Activated T-helper 17 cell treated with anti-CD3 and anti-CD28 coated beads, Interleukin-2, amount 50 U/mL, for 72 hours (primary cell): ENCODE measurements at regions not wholly inside any gene's neighbourhood (a gene's known extent, or its start where the extent isn't known, plus 50 kb on each side); places are given as distances from the start of the nearest gene placed in this dataset.
"Not testable (repeated sequence)": the region's sequence is repeated elsewhere in the genome, so short reads cannot be mapped to it uniquely, and the experiment has no call there.

Experiments
- ATAC-seq: fragments of 150-1000 bp; cut with Tn5 transposase; replicated peaks from 2 replicates; pipeline ENCODE4 v1.10.0; 2021; ENCODE audit warnings: mild to moderate bottlenecking, moderate library complexity
- H3K27ac Mint-ChIP-seq: one replicate; pipeline ENCODE4 v1.8.0; 2022; ENCODE audit warnings: mixed read lengths
- H3K27me3 Mint-ChIP-seq: one replicate; pipeline ENCODE4 v1.8.0; 2022; ENCODE audit warnings: mixed read lengths
- H3K36me3 Mint-ChIP-seq: one replicate; pipeline ENCODE4 v1.8.0; 2022; ENCODE audit warnings: low read depth, mild to moderate bottlenecking, mixed read lengths
- H3K4me1 Mint-ChIP-seq: one replicate; pipeline ENCODE4 v1.8.0; 2022; ENCODE audit warnings: mixed read lengths
- H3K4me3 Mint-ChIP-seq: one replicate; pipeline ENCODE4 v1.8.0; 2022; ENCODE audit warnings: mild to moderate bottlenecking, mixed read lengths
- H3K9me3 Mint-ChIP-seq: one replicate; pipeline ENCODE4 v1.8.0; 2022; ENCODE audit warnings: mixed read lengths

DNA sequence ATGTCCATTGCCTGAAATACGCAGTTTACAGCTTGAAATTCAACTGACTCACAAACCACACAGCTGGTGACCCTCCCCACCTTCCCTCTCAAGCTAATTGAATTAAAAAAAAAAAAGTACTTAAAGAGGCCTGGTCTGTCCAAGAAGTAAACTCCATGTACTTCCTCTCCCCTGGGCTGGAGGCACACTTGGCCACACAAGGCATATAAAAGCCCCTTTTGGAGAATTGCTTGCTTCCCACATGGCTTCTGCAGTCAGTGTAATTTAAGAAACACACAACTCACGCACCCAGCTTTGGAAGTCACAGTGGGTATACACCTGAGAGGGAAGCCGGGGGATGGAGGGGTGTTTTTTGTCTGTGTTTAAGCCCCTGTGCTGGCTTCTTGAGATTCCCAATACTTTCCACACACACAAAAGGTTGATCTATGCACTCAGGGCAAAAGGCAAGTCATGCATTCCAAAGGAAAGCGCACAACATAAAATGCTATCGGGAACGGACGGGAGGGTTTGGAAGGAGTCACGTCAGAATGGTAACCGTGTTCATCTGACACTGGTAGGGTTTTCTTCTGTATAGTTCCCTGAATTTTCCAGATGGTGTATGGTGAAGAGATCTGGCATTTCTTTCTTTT lies 106.6 kb upstream of the ALDH1A3 start:
- peaks cover 1% of the 10 kb centered on the region for H3K27me3 Mint-ChIP-seq
- no peak for ATAC-seq
- no peak overlapping the region for H3K4me3 Mint-ChIP-seq
- H3K36me3 Mint-ChIP-seq = no peaks in the 10 kb centered on the region
- no peaks in the 10 kb centered on the region for H3K4me1 Mint-ChIP-seq
- H3K27ac Mint-ChIP-seq = no peak overlapping the region
- H3K9me3 Mint-ChIP-seq = no peaks in the 10 kb centered on the region

DNA sequence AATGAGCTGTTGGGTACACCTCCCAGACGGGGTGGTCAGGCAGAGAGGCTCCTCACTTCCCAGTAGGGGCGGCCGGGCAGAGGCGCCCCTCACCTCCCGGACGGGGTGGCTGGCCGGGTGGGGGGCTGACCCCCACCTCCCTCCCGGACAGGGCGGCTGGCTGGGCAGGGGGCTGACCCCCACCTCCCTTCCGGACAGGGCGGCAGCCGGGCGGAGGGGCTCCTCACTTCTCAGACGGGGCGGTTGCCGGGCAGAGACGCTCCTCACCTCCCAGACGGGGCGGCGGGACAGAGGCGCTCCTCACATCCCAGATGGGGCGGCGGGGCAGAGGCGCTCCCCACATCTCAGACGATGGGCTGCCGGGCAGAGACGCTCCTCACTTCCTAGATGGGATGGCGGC lies 105.6 kb upstream of the ALDH1A3 start:
- H3K36me3 Mint-ChIP-seq, H3K27me3 Mint-ChIP-seq, H3K27ac Mint-ChIP-seq, H3K4me1 Mint-ChIP-seq, H3K9me3 Mint-ChIP-seq, H3K4me3 Mint-ChIP-seq, ATAC-seq: not testable (repeated sequence)

GRCh38 chr15:100775581-100776185 lies 103.9 kb upstream of the ALDH1A3 start:
- ATAC-seq = no peak
- H3K4me1 Mint-ChIP-seq = no peaks in the 10 kb centered on the region
- peaks cover 4% of the 10 kb centered on the region for H3K27me3 Mint-ChIP-seq
- no peak overlapping the region for H3K27ac Mint-ChIP-seq
- no peaks in the 10 kb centered on the region for H3K36me3 Mint-ChIP-seq
- H3K9me3 Mint-ChIP-seq = no peaks in the 10 kb centered on the region
- no peak overlapping the region for H3K4me3 Mint-ChIP-seq

DNA sequence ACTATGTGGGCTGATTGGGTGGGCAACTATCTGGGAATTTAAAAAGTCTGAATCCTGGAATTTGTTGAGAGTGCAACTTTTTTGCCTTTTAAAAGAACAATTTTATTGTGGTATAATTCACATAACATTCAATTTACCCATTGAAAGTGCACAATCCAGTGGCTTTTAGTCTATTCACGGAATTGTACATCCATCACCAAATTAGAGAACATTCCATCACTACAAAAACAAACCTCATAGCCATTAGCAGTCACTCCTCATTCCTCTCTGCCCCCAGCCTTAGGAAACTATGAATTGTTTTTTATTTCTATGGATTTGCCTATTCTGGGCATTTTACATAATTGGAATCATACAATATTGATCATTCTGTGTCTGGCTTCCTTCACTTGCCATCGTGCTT lies 101.8 kb upstream of the ALDH1A3 start:
- no peak for ATAC-seq
- Mint-ChIP-seq H3K27ac (no peak overlapping the region), H3K36me3 (no peaks in the 10 kb centered on the region), H3K27me3 (peaks cover 7% of the 10 kb centered on the region), H3K9me3 (no peaks in the 10 kb centered on the region), H3K4me3 (no peak overlapping the region), H3K4me1 (no peaks in the 10 kb centered on the region)

GRCh38 chr15:100778831-100779288 lies 100.8 kb upstream of the ALDH1A3 start:
- no peak for ATAC-seq
- no peak overlapping the region for H3K4me3 Mint-ChIP-seq
- H3K27ac Mint-ChIP-seq = no peak overlapping the region
- H3K9me3 Mint-ChIP-seq = no peaks in the 10 kb centered on the region
- no peaks in the 10 kb centered on the region for H3K4me1 Mint-ChIP-seq
- peaks cover 12% of the 10 kb centered on the region for H3K27me3 Mint-ChIP-seq
- H3K36me3 Mint-ChIP-seq = no peaks in the 10 kb centered on the region

DNA sequence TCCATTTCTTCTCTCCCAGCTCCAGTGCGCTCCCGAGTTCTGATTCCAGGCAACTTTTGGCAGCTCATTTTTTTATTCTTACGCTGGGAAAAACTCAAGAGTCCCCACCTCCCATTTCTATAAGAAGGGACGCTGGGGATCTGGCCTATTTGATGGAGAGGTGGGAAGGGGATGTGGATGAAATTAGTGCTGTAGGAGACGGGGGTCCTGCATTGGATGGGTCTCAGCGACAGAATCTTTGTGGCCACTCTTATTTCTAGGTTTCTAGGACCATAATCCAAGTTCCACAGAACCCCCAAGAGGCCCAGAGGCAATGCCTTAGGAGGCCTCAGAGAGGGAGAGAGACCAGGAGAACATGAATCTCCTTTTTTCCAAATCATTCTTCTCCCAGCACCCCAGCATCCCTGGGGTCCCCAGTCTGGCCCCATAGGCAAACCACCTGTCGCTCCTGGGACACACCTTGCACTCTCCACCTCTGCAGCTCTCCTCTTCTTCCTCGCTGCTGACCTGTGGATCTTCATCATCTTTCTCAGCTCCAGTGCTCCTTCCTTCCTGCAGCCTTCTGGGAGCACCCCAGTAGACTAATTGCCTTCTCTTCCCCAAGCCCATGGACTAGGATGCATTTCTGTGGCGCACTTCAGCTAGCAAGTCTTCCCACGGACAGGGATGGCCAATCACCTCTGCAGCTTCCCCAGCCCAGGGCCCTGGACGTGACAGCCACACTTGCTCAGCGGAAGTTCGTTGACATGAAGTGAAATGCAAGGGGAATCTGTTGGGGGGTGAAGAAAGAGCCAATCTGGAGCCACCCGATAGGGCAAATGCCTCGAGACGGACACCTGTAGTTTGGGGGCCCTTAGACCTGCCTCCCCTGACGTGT lies 100.1 kb upstream of the ALDH1A3 start:
- Mint-ChIP-seq H3K4me1 (no peaks in the 10 kb centered on the region), H3K36me3 (no peaks in the 10 kb centered on the region), H3K4me3 (no peak overlapping the region), H3K27ac (no peak overlapping the region), H3K27me3 (peaks cover 14% of the 10 kb centered on the region), H3K9me3 (no peaks in the 10 kb centered on the region)
- ATAC-seq = no peak

GRCh38 chr15:100780208-100780800 lies 99.3 kb upstream of the ALDH1A3 start:
- no peak for ATAC-seq
- no peaks in the 10 kb centered on the region for H3K9me3 Mint-ChIP-seq
- no peak overlapping the region for H3K4me3 Mint-ChIP-seq
- peaks cover 14% of the 10 kb centered on the region for H3K27me3 Mint-ChIP-seq
- H3K27ac Mint-ChIP-seq = no peak overlapping the region
- H3K36me3 Mint-ChIP-seq = no peaks in the 10 kb centered on the region
- H3K4me1 Mint-ChIP-seq = no peaks in the 10 kb centered on the region

DNA sequence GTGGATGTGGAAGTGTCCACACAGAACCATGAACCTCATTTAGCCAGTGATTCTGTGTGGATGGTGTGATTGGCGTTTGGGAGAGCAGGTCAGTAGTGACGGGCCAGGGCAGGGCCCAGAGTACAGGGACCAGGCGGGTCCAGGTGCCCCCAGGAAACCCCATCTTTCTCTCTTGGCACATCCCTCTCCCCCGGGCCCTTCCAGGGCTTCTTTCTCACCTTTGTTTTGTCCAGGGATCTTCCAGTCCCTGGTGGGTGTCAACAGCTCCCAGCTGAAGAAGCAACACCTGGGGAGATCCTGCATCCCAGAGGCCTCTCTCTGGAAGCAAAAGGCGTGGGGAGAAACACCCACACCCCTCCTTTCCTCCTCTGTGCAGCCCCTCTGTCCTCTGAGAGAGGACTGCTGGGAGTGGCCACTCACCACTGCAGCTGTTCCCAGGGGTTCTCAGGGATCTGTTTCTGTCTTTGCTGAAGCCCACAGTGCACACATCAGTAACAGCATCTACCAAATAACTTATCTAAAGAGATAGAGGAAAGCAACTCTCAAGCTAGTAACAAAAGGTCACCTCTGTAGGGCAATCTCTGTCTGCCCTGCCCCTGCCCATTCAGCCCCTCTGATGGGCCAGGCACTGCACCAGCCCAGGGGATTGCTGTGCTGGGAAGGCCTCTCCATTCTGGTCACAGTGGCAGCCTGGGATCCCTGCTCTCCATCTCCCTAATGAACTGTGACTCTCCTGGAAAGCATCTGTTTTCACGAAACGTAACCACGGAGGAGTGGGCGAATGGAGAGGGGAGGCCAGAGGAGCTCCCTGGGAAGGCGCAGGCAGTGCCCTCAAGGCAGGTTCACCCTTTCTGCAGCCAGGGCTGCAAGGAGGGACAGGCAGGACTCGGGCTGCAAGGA lies 98.3 kb upstream of the ALDH1A3 start:
- H3K27ac Mint-ChIP-seq = no peak overlapping the region
- H3K4me3 Mint-ChIP-seq = no peak overlapping the region
- no peaks in the 10 kb centered on the region for H3K4me1 Mint-ChIP-seq
- ATAC-seq = no peak
- H3K27me3 Mint-ChIP-seq = peaks cover 14% of the 10 kb centered on the region
- H3K9me3 Mint-ChIP-seq = no peaks in the 10 kb centered on the region
- H3K36me3 Mint-ChIP-seq = no peaks in the 10 kb centered on the region

DNA sequence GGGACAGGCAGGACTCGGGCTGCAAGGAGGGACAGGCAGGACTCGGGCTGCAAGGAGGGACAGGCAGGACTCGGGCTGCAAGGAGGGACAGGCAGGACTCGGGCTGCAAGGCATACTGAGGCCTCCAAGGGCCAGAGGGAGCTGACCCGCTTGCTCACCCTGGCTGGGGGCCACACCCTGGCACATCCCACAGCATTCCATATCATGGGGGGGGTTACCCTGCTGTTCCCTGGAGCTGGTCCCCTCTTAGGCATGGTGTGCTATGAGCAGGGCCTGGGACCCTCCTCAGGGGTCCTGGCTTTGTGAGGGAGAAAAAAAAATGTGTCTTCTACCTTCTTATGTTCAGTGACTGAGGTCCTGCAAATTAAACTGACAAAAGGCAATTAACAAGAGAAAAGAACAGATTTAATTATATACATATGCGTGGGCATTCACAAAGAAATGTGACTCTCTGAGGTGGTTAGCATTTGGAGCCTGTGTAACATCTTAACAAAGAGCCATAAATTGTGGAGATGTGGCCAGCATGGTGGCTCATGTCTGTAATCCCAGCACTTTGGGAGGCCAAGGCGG lies 97.6 kb upstream of the ALDH1A3 start:
- H3K27ac Mint-ChIP-seq = no peak overlapping the region
- no peak for ATAC-seq

DNA sequence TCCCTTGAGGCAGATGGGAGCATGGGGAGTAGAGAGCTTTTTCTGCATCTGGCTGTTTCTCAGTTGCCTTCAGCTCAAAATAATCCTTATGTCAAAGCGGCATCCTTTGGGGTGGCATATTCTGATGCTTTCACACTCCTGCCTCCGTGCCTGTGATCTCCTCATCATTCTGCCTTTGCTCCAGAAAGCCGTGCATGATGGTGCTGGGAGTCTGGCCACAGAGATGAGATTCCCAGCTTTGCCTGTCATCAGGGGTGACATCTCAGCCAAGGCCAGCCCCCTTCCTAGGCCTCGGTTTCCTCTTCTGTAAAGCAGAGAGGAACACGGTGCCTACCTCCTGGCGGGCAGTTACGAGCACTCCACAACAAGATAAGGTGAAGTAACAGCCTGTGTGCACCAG lies 96.3 kb upstream of the ALDH1A3 start:
- ATAC-seq = no peak
- peaks cover 10% of the 10 kb centered on the region for H3K27me3 Mint-ChIP-seq

More for the DNA sequence above, 97.6 kb upstream of the ALDH1A3 start:
- H3K4me3 Mint-ChIP-seq = no peak overlapping the region
- H3K36me3 Mint-ChIP-seq = no peaks in the 10 kb centered on the region
- H3K27me3 Mint-ChIP-seq = peaks cover 14% of the 10 kb centered on the region
- no peaks in the 10 kb centered on the region for H3K4me1 Mint-ChIP-seq
- no peaks in the 10 kb centered on the region for H3K9me3 Mint-ChIP-seq

DNA sequence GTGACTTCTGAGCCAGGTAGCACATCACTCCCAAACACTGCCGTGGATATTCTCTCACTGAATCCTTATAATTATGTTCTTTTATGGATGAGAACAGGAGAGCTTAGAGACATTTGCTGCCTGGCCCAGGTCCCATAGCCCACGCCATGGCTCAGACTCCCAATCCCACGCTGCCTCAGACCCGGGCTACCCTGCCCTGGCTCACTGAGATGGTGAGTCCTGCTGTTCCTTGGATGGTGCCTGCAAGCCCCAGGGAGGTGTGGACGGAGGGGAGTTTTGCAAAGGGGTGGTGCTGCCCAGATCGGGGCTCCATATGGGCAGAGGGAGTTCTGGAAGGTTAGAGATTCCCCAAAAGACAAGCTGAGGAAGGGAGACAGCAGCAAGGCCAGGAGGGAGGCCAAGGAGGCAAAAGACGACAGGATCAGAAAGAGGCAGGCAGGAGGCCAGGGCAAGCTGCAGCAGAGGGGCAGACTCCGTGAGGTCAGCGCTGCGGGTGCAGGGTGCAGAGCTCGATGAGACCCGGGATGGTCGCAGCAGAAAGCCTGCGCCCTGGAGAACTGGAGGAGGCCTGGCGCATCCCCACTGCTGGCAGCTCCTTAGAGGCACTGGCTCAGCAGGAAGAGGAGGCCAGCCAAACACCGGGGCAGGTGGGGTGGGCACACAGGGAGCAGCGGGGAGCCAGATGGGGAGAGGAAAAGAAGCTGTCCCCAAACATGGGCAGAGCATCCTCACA lies 95.7 kb upstream of the ALDH1A3 start:
- Mint-ChIP-seq H3K27me3 (peaks cover 10% of the 10 kb centered on the region), H3K9me3 (no peaks in the 10 kb centered on the region), H3K27ac (no peak overlapping the region), H3K4me1 (no peaks in the 10 kb centered on the region), H3K4me3 (no peak overlapping the region), H3K36me3 (no peaks in the 10 kb centered on the region)
- no peak for ATAC-seq

More for the DNA sequence above, 96.3 kb upstream of the ALDH1A3 start:
- H3K27ac Mint-ChIP-seq = no peak overlapping the region
- no peak overlapping the region for H3K4me3 Mint-ChIP-seq
- no peaks in the 10 kb centered on the region for H3K36me3 Mint-ChIP-seq
- H3K4me1 Mint-ChIP-seq = no peaks in the 10 kb centered on the region
- no peaks in the 10 kb centered on the region for H3K9me3 Mint-ChIP-seq

DNA sequence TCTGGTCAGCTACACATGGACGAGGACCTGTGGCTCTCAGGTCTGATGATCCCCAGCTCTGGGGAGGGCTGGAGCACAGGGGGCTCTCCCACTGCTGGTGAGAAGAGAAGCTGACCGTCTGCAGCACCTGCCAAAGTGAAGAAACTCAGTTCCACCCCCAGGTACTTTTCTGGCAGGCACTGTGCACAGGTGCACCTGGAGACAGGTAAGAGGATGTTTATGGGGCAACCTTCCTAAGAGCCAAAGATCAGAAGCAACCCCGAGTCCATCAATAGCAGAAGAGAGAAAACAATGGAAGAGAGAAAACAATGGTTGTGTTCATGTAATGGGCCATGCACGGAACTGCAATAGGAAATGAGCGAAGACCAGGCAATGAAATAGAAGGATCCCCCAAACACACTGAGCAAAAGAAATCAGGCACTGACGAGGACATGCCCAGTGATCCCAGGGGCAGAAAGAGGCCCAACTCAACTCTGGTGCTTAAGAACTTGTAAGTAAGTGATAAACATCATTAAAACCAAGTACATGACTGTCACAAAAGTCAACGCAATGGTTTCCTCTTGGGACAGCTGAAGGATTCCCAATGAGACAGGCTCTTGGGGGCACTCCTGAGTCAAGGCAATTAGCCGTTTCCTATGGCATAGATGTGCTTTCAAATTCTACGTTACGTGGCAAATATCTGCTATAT lies 95.0 kb upstream of the ALDH1A3 start:
- no peak overlapping the region for H3K4me3 Mint-ChIP-seq
- H3K27me3 Mint-ChIP-seq = peaks cover 10% of the 10 kb centered on the region
- H3K4me1 Mint-ChIP-seq = no peaks in the 10 kb centered on the region
- no peak overlapping the region for H3K27ac Mint-ChIP-seq
- no peaks in the 10 kb centered on the region for H3K36me3 Mint-ChIP-seq
- H3K9me3 Mint-ChIP-seq = no peaks in the 10 kb centered on the region
- no peak for ATAC-seq
